OCI-LY3 (cell line): ENCODE measurements at regions not wholly inside any gene's neighbourhood (a gene's known extent, or its start where the extent isn't known, plus 50 kb on each side); places are given as distances from the start of the nearest gene placed in this dataset.

Experiments
- H2AFZ ChIP-seq: fragments of 200-600, 300-600 bp; shearing (Covaris generic); 2 replicates; pipeline ENCODE4 v1.6.0; 2014; ENCODE audit warnings: antibody characterized with exemption, low read depth, low read length
- H3K27ac ChIP-seq: fragments of 200-600, 300-600 bp; sonication (generic); 2 replicates; pipeline ENCODE4 v1.5.1; 2014; ENCODE audit warnings: mild to moderate bottlenecking, low read length, moderate library complexity, mixed read lengths
- H3K27me3 ChIP-seq: fragments of 200-600, 300-600 bp; sonication (generic); 2 replicates; pipeline ENCODE4 v1.6.1; 2014; ENCODE audit warnings: low read depth, low read length, mixed read lengths
- H3K36me3 ChIP-seq: fragments of 200-600, 300-600 bp; sonication (generic); replicated peaks from 2 replicates; pipeline ENCODE3; 2014; ENCODE audit warnings: low read depth, low read length, mixed read lengths
- H3K4me1 ChIP-seq: fragments of 300-600, 200-600 bp; sonication (generic); 2 replicates; pipeline ENCODE4 v1.6.1; 2014; ENCODE audit warnings: low read length, mixed read lengths
- H3K4me2 ChIP-seq: fragments of 200-600, 300-600 bp; sonication (generic); 2 replicates; pipeline ENCODE4 v1.6.1; 2014; ENCODE audit warnings: low read length, mixed read lengths
- H3K4me3 ChIP-seq: fragments of 300-600, 200-600 bp; sonication (generic); 2 replicates; pipeline ENCODE4 v1.5.1; 2014; ENCODE audit warnings: antibody characterized with exemption, mild to moderate bottlenecking, low read length, moderate library complexity
- H3K79me2 ChIP-seq: fragments of 300-600, 200-600 bp; shearing (Covaris generic); 2 replicates; pipeline ENCODE4 v1.6.1; 2014; ENCODE audit warnings: mild to moderate bottlenecking, low read length, mixed read lengths
- H3K9ac ChIP-seq: fragments of 300-600, 200-600 bp; shearing (Covaris generic); 2 replicates; pipeline ENCODE4 v1.6.0; 2014; ENCODE audit warnings: mild to moderate bottlenecking, low read length, moderate library complexity
- H3K9me3 ChIP-seq: fragments of 200-600, 300-600 bp; shearing (Covaris generic); 2 replicates; pipeline ENCODE4 v1.6.1; 2014; ENCODE audit warnings: low read length, mixed read lengths; ENCODE audit not compliant: insufficient read depth
- H4K20me1 ChIP-seq: fragments of 200-600, 300-600 bp; sonication (generic); 2 replicates; pipeline ENCODE4 v1.6.1; 2016; ENCODE audit warnings: low read length, mixed read lengths; ENCODE audit not compliant: insufficient read depth
- EZH2phosphoT487 ChIP-seq: fragments of 200-600 bp; shearing (Covaris generic); IDR thresholded peaks from 2 replicates; pipeline ENCODE4 v1.6.1; 2018; ENCODE audit warnings: antibody characterized with exemption, mixed run types, low read depth
- TF ChIP-seq, protein P1 (sequence below): fragments of 200-600, 300-600 bp; sonication (generic); IDR thresholded peaks from 2 replicates; pipeline ENCODE4 v1.5.1; 2014; ENCODE audit warnings: antibody characterized with exemption, low read length, low read depth

DNA sequence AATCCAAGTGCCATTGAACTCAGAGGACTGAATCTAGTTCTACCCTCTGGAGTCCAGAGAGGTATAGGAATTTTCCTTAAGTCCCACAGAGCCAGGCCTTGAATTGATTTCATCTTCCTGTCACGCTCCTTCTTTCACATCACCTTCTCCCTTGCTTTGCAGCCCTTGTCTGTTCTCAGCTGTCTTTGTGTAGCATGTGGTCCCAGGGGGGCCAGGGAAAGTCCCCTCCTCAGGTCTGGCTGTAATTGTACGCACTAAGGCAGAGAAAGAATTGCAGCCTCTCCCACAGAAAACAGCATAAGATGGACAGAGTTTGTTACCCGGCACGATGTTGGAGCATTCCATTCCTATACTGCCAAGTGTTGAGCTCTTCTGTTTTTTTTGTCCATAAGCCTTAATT, 153.6 kb downstream of the FAM78B start:
- H3K9me3 ChIP-seq: no peaks in the 10 kb centered on the region
- H3K27me3 ChIP-seq: peaks cover 20% of the 10 kb centered on the region
- H3K36me3 ChIP-seq: no peaks in the 10 kb centered on the region
- peak overlapping the region; percentile 10 for H3K4me2 ChIP-seq
- H3K9ac ChIP-seq: no peak overlapping the region
- TF ChIP-seq EZH2phosphoT487: no peak
- TF ChIP-seq, protein P1, sequence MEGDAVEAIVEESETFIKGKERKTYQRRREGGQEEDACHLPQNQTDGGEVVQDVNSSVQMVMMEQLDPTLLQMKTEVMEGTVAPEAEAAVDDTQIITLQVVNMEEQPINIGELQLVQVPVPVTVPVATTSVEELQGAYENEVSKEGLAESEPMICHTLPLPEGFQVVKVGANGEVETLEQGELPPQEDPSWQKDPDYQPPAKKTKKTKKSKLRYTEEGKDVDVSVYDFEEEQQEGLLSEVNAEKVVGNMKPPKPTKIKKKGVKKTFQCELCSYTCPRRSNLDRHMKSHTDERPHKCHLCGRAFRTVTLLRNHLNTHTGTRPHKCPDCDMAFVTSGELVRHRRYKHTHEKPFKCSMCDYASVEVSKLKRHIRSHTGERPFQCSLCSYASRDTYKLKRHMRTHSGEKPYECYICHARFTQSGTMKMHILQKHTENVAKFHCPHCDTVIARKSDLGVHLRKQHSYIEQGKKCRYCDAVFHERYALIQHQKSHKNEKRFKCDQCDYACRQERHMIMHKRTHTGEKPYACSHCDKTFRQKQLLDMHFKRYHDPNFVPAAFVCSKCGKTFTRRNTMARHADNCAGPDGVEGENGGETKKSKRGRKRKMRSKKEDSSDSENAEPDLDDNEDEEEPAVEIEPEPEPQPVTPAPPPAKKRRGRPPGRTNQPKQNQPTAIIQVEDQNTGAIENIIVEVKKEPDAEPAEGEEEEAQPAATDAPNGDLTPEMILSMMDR: no peak
- H2AFZ ChIP-seq: no peak overlapping the region
- peaks cover 10% of the 10 kb centered on the region for H3K4me1 ChIP-seq
- H4K20me1 ChIP-seq: no peaks in the 10 kb centered on the region
- H3K79me2 ChIP-seq: no peaks in the 10 kb centered on the region
- H3K4me3 ChIP-seq: no peak overlapping the region
- H3K27ac ChIP-seq: no peak overlapping the region

DNA sequence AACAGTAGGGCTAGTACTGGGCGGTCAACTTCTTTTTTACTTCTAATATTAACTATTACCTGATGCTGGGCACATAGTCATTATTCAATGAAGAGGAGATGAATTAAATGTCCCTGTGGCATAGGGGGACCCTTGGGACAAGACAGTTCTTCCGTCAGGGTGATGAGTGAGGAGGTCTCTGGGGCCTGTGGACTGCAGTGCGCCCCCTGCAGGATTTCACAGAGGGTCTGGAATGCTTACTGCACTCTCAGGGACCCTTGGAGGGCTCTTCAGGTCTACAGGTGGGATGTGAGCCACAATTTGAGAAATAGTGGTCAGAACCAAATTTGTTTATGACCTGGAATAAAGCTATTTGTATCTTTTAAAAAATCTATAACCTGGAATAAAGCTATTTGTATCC, 149.4 kb downstream of the FAM78B start:
- Histone ChIP-seq H3K36me3 (no peaks in the 10 kb centered on the region), H2AFZ (no peak overlapping the region), H4K20me1 (no peaks in the 10 kb centered on the region), H3K4me2 (no peak overlapping the region), H3K9me3 (no peaks in the 10 kb centered on the region), H3K4me3 (no peak overlapping the region), H3K27ac (no peak overlapping the region), H3K4me1 (peaks cover 10% of the 10 kb centered on the region), H3K9ac (no peak overlapping the region), H3K79me2 (no peaks in the 10 kb centered on the region), H3K27me3 (peaks cover 46% of the 10 kb centered on the region)
- TF ChIP-seq, protein P1: peak; percentile 54
- no peak for TF ChIP-seq EZH2phosphoT487
